WTC11 (cell line): ENCODE measurements at regions not wholly inside any gene's neighbourhood (a gene's known extent, or its start where the extent isn't known, plus 50 kb on each side); places are given as distances from the start of the nearest gene placed in this dataset.

ENCODE experiments used
- CREM ChIP-seq: sonication (generic); formaldehyde crosslinking; IDR thresholded peaks from 2 replicates; pipeline ENCODE4 v1.8.1; 2022; ENCODE audit warnings: mild to moderate bottlenecking, missing genetic modification reagents, moderate library complexity
- JAZF1 ChIP-seq: fragments of 250-450 bp; sonication (Bioruptor Pico); IDR thresholded peaks from 2 replicates; pipeline ENCODE4 v1.9.0; 2021; ENCODE audit warnings: moderate library complexity, mild to moderate bottlenecking, inconsistent platforms
- MYBL2 ChIP-seq: sonication (generic); formaldehyde crosslinking; IDR thresholded peaks from 2 replicates; pipeline ENCODE4 v1.8.1; 2023; ENCODE audit warnings: mild to moderate bottlenecking, moderate library complexity, missing genetic modification reagents
- RORB ChIP-seq: fragments of 250-450 bp; sonication (Bioruptor Pico); IDR thresholded peaks from 2 replicates; pipeline ENCODE4 v1.9.0; 2021; ENCODE audit warnings: mild to moderate bottlenecking
- SP1 ChIP-seq: sonication (generic); formaldehyde crosslinking; conservative IDR thresholded peaks from 2 replicates; pipeline ENCODE4 v1.8.1; 2022; ENCODE audit warnings: missing genetic modification reagents
- TP53 ChIP-seq: sonication (generic); formaldehyde crosslinking; IDR thresholded peaks from 2 replicates; pipeline ENCODE4 v1.8.1; 2023; ENCODE audit warnings: mild to moderate bottlenecking, missing genetic modification reagents
- TF ChIP-seq, protein P1 (sequence below): fragments of 200-600 bp; IDR thresholded peaks from 2 replicates; pipeline ENCODE4 v1.8.0; 2022; ENCODE audit warnings: antibody characterized with exemption
- TF ChIP-seq, protein P2 (sequence below): sonication (generic); formaldehyde crosslinking; conservative IDR thresholded peaks from 2 replicates; pipeline ENCODE4 v1.8.1; 2022; ENCODE audit warnings: mild to moderate bottlenecking, missing genetic modification reagents
- TF ChIP-seq, protein P3 (sequence below): sonication (generic); formaldehyde crosslinking; IDR thresholded peaks from 2 replicates; pipeline ENCODE4 v1.8.1; 2023; ENCODE audit warnings: mild to moderate bottlenecking, missing genetic modification reagents, moderate library complexity
- TF ChIP-seq, protein P4 (sequence below): sonication (generic); formaldehyde crosslinking; IDR thresholded peaks from 2 replicates; pipeline ENCODE4 v1.8.0; 2022; ENCODE audit warnings: mild to moderate bottlenecking, missing genetic modification reagents
- TF ChIP-seq, protein P5 (sequence below): sonication (generic); formaldehyde crosslinking; IDR thresholded peaks from 2 replicates; pipeline ENCODE4 v1.8.1; 2022; ENCODE audit warnings: missing genetic modification reagents, borderline replicate concordance

DNA sequence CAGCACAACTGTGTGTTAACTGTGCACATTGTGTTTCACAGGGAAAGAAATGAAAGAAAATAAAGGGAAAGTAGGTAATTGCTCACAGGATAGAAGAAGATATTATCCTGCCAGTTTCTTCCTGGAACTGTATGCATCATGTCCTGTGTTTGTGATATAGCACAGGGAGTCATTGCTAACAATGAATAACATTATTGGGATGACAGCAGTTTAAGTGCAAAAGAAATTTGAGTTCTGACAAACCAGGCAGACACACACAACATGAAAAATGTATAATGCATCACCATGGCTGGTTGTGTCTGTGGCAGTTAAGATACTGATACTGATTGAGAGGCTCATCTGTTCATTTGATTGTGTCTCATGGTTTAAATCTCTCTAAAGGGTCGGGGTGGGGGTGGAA lies 145.4 kb downstream of the SPATA31D1 start:
- TF ChIP-seq, protein P1, sequence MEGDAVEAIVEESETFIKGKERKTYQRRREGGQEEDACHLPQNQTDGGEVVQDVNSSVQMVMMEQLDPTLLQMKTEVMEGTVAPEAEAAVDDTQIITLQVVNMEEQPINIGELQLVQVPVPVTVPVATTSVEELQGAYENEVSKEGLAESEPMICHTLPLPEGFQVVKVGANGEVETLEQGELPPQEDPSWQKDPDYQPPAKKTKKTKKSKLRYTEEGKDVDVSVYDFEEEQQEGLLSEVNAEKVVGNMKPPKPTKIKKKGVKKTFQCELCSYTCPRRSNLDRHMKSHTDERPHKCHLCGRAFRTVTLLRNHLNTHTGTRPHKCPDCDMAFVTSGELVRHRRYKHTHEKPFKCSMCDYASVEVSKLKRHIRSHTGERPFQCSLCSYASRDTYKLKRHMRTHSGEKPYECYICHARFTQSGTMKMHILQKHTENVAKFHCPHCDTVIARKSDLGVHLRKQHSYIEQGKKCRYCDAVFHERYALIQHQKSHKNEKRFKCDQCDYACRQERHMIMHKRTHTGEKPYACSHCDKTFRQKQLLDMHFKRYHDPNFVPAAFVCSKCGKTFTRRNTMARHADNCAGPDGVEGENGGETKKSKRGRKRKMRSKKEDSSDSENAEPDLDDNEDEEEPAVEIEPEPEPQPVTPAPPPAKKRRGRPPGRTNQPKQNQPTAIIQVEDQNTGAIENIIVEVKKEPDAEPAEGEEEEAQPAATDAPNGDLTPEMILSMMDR, result no peak
- TF ChIP-seq SP1 (CRISPR knock-in tag), result no peak
- no peak for TF ChIP-seq CREM (CRISPR knock-in tag)
- TF ChIP-seq, protein P2, sequence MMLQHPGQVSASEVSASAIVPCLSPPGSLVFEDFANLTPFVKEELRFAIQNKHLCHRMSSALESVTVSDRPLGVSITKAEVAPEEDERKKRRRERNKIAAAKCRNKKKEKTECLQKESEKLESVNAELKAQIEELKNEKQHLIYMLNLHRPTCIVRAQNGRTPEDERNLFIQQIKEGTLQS, result no peak
- TF ChIP-seq, protein P3, sequence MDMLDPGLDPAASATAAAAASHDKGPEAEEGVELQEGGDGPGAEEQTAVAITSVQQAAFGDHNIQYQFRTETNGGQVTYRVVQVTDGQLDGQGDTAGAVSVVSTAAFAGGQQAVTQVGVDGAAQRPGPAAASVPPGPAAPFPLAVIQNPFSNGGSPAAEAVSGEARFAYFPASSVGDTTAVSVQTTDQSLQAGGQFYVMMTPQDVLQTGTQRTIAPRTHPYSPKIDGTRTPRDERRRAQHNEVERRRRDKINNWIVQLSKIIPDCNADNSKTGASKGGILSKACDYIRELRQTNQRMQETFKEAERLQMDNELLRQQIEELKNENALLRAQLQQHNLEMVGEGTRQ (CRISPR knock-in tag), result no peak
- TF ChIP-seq RORB (CRISPR knock-in tag), result no peak
- TF ChIP-seq, protein P4, sequence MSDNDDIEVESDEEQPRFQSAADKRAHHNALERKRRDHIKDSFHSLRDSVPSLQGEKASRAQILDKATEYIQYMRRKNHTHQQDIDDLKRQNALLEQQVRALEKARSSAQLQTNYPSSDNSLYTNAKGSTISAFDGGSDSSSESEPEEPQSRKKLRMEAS (CRISPR knock-in tag), result no peak
- no peak for TF ChIP-seq TP53 (CRISPR knock-in tag)
- no peak for TF ChIP-seq JAZF1
- TF ChIP-seq, protein P5, sequence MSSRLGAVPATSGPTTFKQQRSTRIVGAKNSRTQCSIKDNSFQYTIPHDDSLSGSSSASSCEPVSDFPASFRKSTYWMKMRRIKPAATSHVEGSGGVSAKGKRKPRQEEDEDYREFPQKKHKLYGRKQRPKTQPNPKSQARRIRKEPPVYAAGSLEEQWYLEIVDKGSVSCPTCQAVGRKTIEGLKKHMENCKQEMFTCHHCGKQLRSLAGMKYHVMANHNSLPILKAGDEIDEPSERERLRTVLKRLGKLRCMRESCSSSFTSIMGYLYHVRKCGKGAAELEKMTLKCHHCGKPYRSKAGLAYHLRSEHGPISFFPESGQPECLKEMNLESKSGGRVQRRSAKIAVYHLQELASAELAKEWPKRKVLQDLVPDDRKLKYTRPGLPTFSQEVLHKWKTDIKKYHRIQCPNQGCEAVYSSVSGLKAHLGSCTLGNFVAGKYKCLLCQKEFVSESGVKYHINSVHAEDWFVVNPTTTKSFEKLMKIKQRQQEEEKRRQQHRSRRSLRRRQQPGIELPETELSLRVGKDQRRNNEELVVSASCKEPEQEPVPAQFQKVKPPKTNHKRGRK, result no peak
- TF ChIP-seq MYBL2 (CRISPR knock-in tag), result no peak
